Smooth muscle cell (in vitro differentiated cells): ENCODE measurements at regions not wholly inside any gene's neighbourhood (a gene's known extent, or its start where the extent isn't known, plus 50 kb on each side); places are given as distances from the start of the nearest gene placed in this dataset.

Experiments used
- DNase-seq: peaks from one replicate; lab custom pipeline; 2025; ENCODE audit not compliant: unreplicated experiment; lab: John Stamatoyannopoulos, UW
- H2AFZ ChIP-seq: fragments of 200-600 bp; sonication (generic); 2 replicates; pipeline ENCODE4 v1.6.0; 2016; ENCODE audit warnings: antibody characterized with exemption, low read depth, mild to moderate bottlenecking
- H3F3A ChIP-seq: fragments of 200-600 bp; sonication (generic); 2 replicates; pipeline ENCODE4 v1.6.0; 2017; ENCODE audit warnings: antibody characterized with exemption, low read depth
- H3K27ac ChIP-seq: fragments of 200-600 bp; sonication (generic); 2 replicates; pipeline ENCODE4 v1.5.1; 2016; ENCODE audit warnings: low read depth, mild to moderate bottlenecking
- H3K27me3 ChIP-seq: fragments of 200-600 bp; sonication (generic); 2 replicates; pipeline ENCODE4 v1.6.1; 2016; ENCODE audit warnings: low read depth, mild to moderate bottlenecking
- H3K36me3 ChIP-seq: fragments of 200-600 bp; sonication (generic); 2 replicates; pipeline ENCODE4 v1.5.1; 2016; ENCODE audit warnings: low read depth
- H3K4me1 ChIP-seq: fragments of 200-600 bp; sonication (generic); 2 replicates; pipeline ENCODE4 v1.5.1; 2016; ENCODE audit warnings: low read depth
- H3K4me2 ChIP-seq: fragments of 200-600 bp; sonication (generic); 2 replicates; pipeline ENCODE4 v1.6.0; 2016; ENCODE audit warnings: mild to moderate bottlenecking
- H3K4me3 ChIP-seq: fragments of 200-600 bp; sonication (generic); 2 replicates; pipeline ENCODE4 v1.5.1; 2016; ENCODE audit warnings: mild to moderate bottlenecking
- H3K79me2 ChIP-seq: fragments of 200-600 bp; sonication (generic); 2 replicates; pipeline ENCODE4 v1.6.0; 2016; ENCODE audit warnings: low read depth, mild to moderate bottlenecking
- H3K9ac ChIP-seq: fragments of 200-600 bp; sonication (generic); 2 replicates; pipeline ENCODE4 v1.6.0; 2016; ENCODE audit warnings: low read depth
- H3K9me3 ChIP-seq: fragments of 200-600 bp; sonication (generic); replicated peaks from 2 replicates; pipeline ENCODE4 v1.5.1; 2016; ENCODE audit warnings: low read depth
- H4K20me1 ChIP-seq: fragments of 200-600 bp; sonication (generic); 2 replicates; pipeline ENCODE4 v1.6.0; 2016; ENCODE audit warnings: low read depth
- CTCF ChIP-seq: fragments of 200-600 bp; sonication (generic); IDR thresholded peaks from 2 replicates; pipeline ENCODE4 v1.5.1; 2017; ENCODE audit warnings: borderline replicate concordance, mild to moderate bottlenecking, antibody characterized with exemption; ENCODE audit not compliant: insufficient read depth, poor library complexity, severe bottlenecking
- WGBS: methylation state at CpG from one replicate; pipeline ENCODE4 v1.1.7; 2016; ENCODE audit warnings: low lambda C conversion rate; 5-methylcytosine and 5-hydroxymethylcytosine counted together

- Histone ChIP-seq H3K4me2 (no peak overlapping the region), H3K27me3 (no peaks in the 10 kb centered on the region), H3K27ac (no peak overlapping the region), H2AFZ (no peak overlapping the region), H3K36me3 (no peaks in the 10 kb centered on the region), H3K79me2 (no peaks in the 10 kb centered on the region), H3F3A (no peaks in the 10 kb centered on the region), H3K4me3 (no peak overlapping the region), H3K9me3 (no peaks in the 10 kb centered on the region), H3K4me1 (no peaks in the 10 kb centered on the region), H4K20me1 (no peaks in the 10 kb centered on the region), H3K9ac (no peak overlapping the region)
- no peak for DNase-seq
- TF ChIP-seq CTCF = no peak
These were observed 305.4 kb upstream of the KIF2A start for GRCh38 chr5:62000646-62001045.

GRCh38 chr5:62001640-62002039 lies 304.4 kb upstream of the KIF2A start:
- no peak overlapping the region for H3K4me2 ChIP-seq
- H3K27ac ChIP-seq = no peak overlapping the region
- no peak for TF ChIP-seq CTCF

GRCh38 chr5:62002436-62002835 lies 303.6 kb upstream of the KIF2A start:
- H3K27ac ChIP-seq = no peak overlapping the region
- H3K9me3 ChIP-seq = no peaks in the 10 kb centered on the region
- TF ChIP-seq CTCF = no peak
- H3K79me2 ChIP-seq = no peaks in the 10 kb centered on the region
- no peak overlapping the region for H3K4me3 ChIP-seq
- no peak for DNase-seq
- H2AFZ ChIP-seq = no peak overlapping the region
- no peaks in the 10 kb centered on the region for H3K4me1 ChIP-seq
- WGBS = 76% methylated on average over 2 of the region's 2 CpGs
- H4K20me1 ChIP-seq = no peaks in the 10 kb centered on the region
- no peak overlapping the region for H3K4me2 ChIP-seq
- H3K36me3 ChIP-seq = no peaks in the 10 kb centered on the region
- H3K9ac ChIP-seq = no peak overlapping the region
- H3K27me3 ChIP-seq = no peaks in the 10 kb centered on the region
- no peaks in the 10 kb centered on the region for H3F3A ChIP-seq

More at GRCh38 chr5:62001640-62002039, 304.4 kb upstream of the KIF2A start:
- DNase-seq = no peak
- 96% methylated on average over 1 of the region's 1 CpG for WGBS
- Histone ChIP-seq H3F3A (no peaks in the 10 kb centered on the region), H3K4me1 (no peaks in the 10 kb centered on the region), H3K9ac (no peak overlapping the region), H4K20me1 (no peaks in the 10 kb centered on the region), H3K9me3 (no peaks in the 10 kb centered on the region), H3K79me2 (no peaks in the 10 kb centered on the region), H3K4me3 (no peak overlapping the region), H3K27me3 (no peaks in the 10 kb centered on the region), H3K36me3 (no peaks in the 10 kb centered on the region), H2AFZ (no peak overlapping the region)

- H2AFZ ChIP-seq = no peak overlapping the region
- no peaks in the 10 kb centered on the region for H3F3A ChIP-seq
- peaks cover 9% of the 10 kb centered on the region for H3K4me1 ChIP-seq
- no peak overlapping the region for H3K4me2 ChIP-seq
- H3K27me3 ChIP-seq = no peaks in the 10 kb centered on the region
- 98% methylated on average over 2 of the region's 2 CpGs for WGBS
- no peaks in the 10 kb centered on the region for H3K79me2 ChIP-seq
- no peak overlapping the region for H3K4me3 ChIP-seq
- DNase-seq = no peak
- TF ChIP-seq CTCF = no peak
- no peaks in the 10 kb centered on the region for H3K36me3 ChIP-seq
- H3K9me3 ChIP-seq = no peaks in the 10 kb centered on the region
- no peak overlapping the region for H3K9ac ChIP-seq
- no peaks in the 10 kb centered on the region for H4K20me1 ChIP-seq
- H3K27ac ChIP-seq = no peak overlapping the region
These were observed 300.5 kb upstream of the KIF2A start for GRCh38 chr5:62005551-62005950.
